ENCODE measurements at regions not wholly inside any gene's neighbourhood (a gene's known extent, or its start where the extent isn't known, plus 50 kb on each side); places are given as distances from the start of the nearest gene placed in this dataset.
A peak's percentile ranks its signal among the peaks of the same experiment; 100 is the strongest.

DNA sequence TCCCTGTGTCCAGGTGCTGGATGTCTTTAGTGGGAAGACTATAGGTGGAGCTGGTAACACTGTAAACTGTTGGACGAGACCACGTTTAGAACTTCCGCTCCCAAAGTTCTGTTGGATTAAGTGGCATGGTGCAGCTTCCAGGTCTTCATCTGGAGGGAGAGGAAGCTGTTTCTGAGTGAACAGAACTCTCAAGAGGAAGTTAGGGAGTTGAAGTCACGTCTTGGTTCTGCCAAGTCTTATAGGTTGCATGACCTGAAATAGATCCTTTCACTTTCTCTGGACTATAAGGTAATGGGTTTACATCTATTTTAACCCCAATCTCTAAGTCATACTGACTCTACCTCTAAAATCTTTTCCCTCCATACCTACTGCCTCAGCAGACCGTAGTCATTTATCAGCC is 97.4 kb upstream of the TNR start:
- WGBS, 10 experiments, result 0 to 100% (median 66%) methylated on average over 1 to 5 of the region's 5 CpGs
- peaks cover 21 to 24% of the 10 kb centered on the region in 2 donors for H3K4me1 ChIP-seq (replicated peaks in 1 of 2)
- no peak overlapping the region for H3K4me3 ChIP-seq
- in situ Hi-C loops (cut with MboI; ENCODE audit: low pct_unique_long_range_greater_than_20kb in 2 of 9, low sequenced_read_pairs in 9 of 9, unreplicated experiment in 9 of 9), result no loop called here
- ATAC-seq (replicated peaks in 6 of 8), result no peak
- no peak overlapping the region for H3K27ac ChIP-seq

DNA sequence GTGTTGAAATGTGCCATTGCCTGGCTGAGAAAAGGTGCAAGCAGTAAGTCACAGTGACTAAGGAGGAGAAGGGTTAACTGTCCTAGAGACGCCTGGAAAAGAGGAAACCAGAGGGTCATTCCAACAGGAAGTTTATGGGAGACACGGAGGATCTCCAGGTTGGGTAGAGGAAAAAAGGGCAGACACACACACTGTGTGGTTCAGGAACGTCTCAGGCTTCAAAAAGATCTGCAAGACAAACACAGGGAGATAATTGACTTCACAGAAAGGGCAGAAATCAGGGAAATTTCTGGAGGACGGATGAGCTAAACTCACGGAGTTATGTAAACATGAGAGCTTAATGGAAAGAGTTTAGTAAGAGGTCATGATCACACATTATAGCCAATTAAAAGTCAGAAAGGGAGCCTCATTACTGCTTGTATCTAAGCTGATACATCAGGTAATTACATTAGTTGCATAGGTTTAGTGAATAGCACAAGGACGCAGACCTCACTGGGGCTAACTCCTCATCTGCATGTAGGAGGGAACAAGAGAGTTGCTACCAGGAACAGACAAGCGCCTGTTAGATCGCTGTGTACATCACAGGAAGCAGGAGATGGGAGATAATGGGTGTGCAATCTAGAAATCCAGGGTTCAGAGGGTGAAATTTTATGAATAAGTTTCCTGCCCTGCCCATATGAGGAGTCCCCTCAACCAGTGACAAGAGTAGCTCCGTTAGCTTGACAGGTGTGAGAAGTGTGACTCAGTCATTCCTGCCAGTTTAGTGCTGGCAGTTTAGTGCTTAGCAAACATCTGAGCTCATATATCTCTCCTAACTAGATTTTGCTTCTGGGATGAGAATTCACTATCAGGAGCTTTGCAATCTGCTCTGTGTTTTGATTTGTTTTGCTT is 96.6 kb upstream of the TNR start:
- Histone ChIP-seq H3K4me3 (no peak overlapping the region), H3K27ac (no peak overlapping the region), H3K4me1 (replicated peaks in 1 of 2) (peaks cover 21 to 24% of the 10 kb centered on the region in 2 donors)
- in situ Hi-C loops (cut with MboI; ENCODE audit: low pct_unique_long_range_greater_than_20kb in 2 of 9, low sequenced_read_pairs in 9 of 9, unreplicated experiment in 9 of 9), result no loop called here
- ATAC-seq (replicated peaks in 6 of 8), result peak in 3 of 8 experiments; percentile 22 to 44 (median 24)
- 13 to 80% (median 54%) methylated on average over 4 to 9 of the region's 9 CpGs; no CpG with 5 or more reads in 1 of the 10 experiments for WGBS, 10 experiments

DNA sequence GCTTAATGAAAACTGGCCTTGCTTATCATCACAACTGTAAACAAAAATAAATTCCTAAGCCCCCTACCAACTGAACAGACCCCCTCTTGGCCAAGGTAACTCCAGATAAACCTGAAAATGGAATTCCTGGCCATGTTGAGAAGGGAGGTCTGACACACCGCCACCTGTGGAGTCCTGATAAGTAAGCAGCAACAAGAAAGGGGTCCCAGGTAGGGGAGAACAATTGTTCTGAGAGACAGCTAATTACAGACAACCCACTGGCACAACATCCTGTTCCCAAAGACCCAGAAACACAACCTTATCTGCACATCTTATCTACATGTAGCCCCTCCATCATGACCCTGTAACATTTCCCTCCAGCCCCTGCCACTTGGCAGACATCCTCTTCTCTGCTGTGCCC is 91.2 kb upstream of the TNR start:
- Histone ChIP-seq H3K27ac (no peak overlapping the region), H3K4me1 (replicated peaks in 1 of 2) (peaks cover 0 to 5% of the 10 kb centered on the region in 2 donors), H3K4me3 (no peak overlapping the region)
- in situ Hi-C loops (cut with MboI; ENCODE audit: low pct_unique_long_range_greater_than_20kb in 2 of 9, low sequenced_read_pairs in 9 of 9, unreplicated experiment in 9 of 9), result no loop called here
- ATAC-seq (replicated peaks in 6 of 8), result no peak
- WGBS, 10 experiments, result 40 to 100% (median 80%) methylated on average over 1 of the region's 1 CpG; no CpG with 5 or more reads in 6 of the 10 experiments

DNA sequence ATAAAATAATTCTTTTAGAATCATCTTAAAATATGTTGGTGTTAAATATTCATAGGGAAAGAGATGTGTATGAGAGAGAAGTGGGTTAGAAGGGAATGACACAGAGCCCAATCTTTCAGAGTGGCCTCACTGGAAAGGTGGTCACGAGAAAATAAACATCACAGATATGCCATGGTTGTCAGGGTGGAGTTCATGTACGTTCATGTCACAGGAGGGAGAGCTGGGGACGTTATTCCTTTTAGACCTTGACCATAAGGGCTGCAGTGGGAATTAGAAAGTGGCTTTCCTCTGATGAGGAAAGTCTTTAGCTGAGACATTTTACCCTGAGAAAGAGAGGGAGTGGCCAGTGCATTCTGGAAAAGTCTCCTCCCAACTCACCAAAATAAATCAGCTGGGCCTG is 90.6 kb upstream of the TNR start:
- Histone ChIP-seq H3K4me3 (no peak overlapping the region), H3K4me1 (replicated peaks in 1 of 2) (peaks cover 0 to 4% of the 10 kb centered on the region in 2 donors), H3K27ac (no peak overlapping the region)
- no peak for ATAC-seq (replicated peaks in 6 of 8)
- in situ Hi-C loops (cut with MboI; ENCODE audit: low pct_unique_long_range_greater_than_20kb in 2 of 9, low sequenced_read_pairs in 9 of 9, unreplicated experiment in 9 of 9), result no loop called here
- WGBS, 10 experiments, result 10 to 100% (median 62%) methylated on average over 1 to 3 of the region's 3 CpGs; no CpG with 5 or more reads in 1 of the 10 experiments

DNA sequence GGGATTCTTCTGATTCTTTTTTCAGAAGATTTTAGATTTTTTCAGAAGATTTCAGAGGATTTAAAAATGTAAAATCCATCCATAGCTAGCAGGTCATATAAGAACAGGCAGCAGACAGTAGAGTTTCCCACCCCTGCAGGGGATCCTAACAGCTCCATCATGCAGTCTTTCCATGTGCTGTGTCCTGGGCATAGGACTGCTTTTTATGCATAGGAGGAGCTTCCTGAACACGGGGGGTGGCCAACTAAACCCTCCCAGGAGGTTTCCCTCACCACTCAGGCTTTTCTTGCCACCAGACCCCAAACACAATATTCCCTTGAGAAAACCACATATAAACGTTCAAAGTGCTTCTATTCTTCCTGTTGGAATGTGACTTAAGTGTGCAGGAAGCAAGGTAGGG is 90.1 kb upstream of the TNR start:
- WGBS, 10 experiments, result 0 to 60% (median 20%) methylated on average over 1 to 2 of the region's 2 CpGs; no CpG with 5 or more reads in 2 of the 10 experiments
- peaks cover 0 to 4% of the 10 kb centered on the region in 2 donors for H3K4me1 ChIP-seq (replicated peaks in 1 of 2)
- ATAC-seq (replicated peaks in 6 of 8), result no peak

DNA sequence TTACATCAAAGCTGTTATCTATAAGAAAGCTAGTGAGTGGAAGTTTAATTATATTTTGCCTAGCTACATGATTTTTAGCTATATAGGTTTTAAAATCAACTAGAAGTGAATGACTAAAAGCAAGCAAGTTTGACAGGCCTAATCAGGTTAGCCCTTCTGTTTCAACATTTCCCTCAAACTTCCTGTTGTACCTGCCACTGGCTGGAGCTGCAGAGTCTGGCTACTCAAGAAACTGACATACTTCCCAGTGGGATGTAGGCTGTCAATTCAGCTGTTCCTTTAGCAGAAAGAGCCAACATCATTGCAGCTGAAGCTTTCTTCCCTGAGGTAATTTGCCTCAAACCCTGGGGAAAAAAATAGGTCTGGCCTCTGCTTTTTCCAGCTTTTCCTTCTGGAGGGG is 87.1 kb upstream of the TNR start:
- in situ Hi-C loops (cut with MboI; ENCODE audit: low pct_unique_long_range_greater_than_20kb in 2 of 9, low sequenced_read_pairs in 9 of 9, unreplicated experiment in 9 of 9), result no loop called here
- Histone ChIP-seq H3K4me1 (replicated peaks in 1 of 2) (peaks cover 0 to 4% of the 10 kb centered on the region in 2 donors), H3K27ac (no peak overlapping the region), H3K4me3 (no peak overlapping the region)
- no peak for ATAC-seq (replicated peaks in 6 of 8)

More for the DNA sequence above, 90.1 kb upstream of the TNR start:
- Histone ChIP-seq H3K27ac (no peak overlapping the region), H3K4me3 (no peak overlapping the region)
- in situ Hi-C loops (cut with MboI; ENCODE audit: low pct_unique_long_range_greater_than_20kb in 2 of 9, low sequenced_read_pairs in 9 of 9, unreplicated experiment in 9 of 9), result no loop called here

DNA sequence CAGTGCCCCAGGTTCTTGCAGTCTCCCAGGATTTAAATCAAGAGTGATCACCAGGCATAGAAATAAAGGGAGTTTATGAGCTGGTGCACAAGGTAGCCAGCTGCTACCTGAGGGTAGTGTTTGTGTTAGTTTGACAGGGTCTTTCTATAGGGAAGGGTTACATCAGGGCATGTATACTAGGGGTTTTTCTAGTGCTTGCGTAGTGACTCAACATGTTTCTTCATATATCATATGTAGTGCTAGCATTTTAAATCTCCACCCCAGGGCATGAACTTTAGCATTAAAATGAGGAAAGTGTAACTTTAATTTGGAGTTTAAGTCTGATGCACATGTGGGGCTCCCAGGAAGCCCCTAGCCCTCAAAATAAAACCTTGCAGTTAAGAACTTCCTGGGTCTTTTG is 86.5 kb upstream of the TNR start:
- H3K4me3 ChIP-seq, result no peak overlapping the region
- in situ Hi-C loops (cut with MboI; ENCODE audit: low pct_unique_long_range_greater_than_20kb in 2 of 9, low sequenced_read_pairs in 9 of 9, unreplicated experiment in 9 of 9), result no loop called here
- peaks cover 0 to 4% of the 10 kb centered on the region in 2 donors for H3K4me1 ChIP-seq (replicated peaks in 1 of 2)
- H3K27ac ChIP-seq, result no peak overlapping the region
- WGBS, 10 experiments, result 17 to 100% (median 86%) methylated on average over 1 of the region's 1 CpG; no CpG with 5 or more reads in 2 of the 10 experiments
- ATAC-seq (replicated peaks in 6 of 8), result no peak

DNA sequence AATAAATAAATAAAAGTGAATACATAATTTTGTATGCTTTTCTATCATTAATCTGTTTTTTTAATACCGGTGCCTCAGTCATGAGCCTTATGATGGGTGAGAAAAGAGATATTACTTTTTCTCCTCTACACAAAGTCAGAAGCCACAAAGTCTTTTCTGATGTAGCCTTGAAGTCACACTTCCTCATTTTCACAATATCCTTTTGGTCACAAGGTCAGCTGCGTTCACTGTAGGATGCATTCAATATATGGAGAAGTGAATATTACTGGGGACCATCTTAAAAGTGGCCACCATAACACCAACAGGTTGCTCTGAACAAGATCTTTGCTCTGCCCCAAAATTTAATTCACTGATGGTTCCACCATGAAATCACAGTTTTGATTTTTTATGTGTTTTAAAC is 83.3 kb upstream of the TNR start:
- in situ Hi-C loops (cut with MboI; ENCODE audit: low pct_unique_long_range_greater_than_20kb in 2 of 9, low sequenced_read_pairs in 9 of 9, unreplicated experiment in 9 of 9), result no loop called here
- H3K4me3 ChIP-seq, result no peak overlapping the region
- WGBS, 10 experiments, result 0 to 100% (median 82%) methylated on average over 1 to 2 of the region's 2 CpGs; no CpG with 5 or more reads in 1 of the 10 experiments

DNA sequence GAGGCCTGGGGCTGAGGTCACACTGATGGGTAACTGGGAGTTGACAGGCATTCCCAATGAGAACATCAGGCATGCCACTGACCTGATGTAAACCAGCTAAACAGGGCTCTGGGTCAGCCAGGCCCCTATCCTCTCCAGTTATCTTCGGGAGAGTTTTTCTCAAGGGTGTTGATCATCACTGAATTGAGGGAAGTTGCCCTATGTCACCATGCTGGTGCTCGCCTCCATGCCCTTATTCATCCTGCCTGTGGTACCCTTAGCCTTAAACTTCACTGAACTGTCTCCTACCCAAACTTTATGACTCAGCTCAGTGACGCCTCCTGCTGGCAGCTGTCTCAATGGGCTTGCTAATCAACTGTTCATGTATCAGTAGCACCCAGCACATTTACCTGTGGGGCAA is 80.7 kb upstream of the TNR start:
- Histone ChIP-seq H3K4me3 (no peak overlapping the region), H3K4me1 (replicated peaks in 1 of 2) (no peaks in the 10 kb centered on the region), H3K27ac (no peak overlapping the region)
- 0 to 100% (median 58%) methylated on average over 1 to 3 of the region's 3 CpGs; no CpG with 5 or more reads in 2 of the 10 experiments for WGBS, 10 experiments
- in situ Hi-C loops (cut with MboI; ENCODE audit: low pct_unique_long_range_greater_than_20kb in 2 of 9, low sequenced_read_pairs in 9 of 9, unreplicated experiment in 9 of 9), result no loop called here
- ATAC-seq (replicated peaks in 6 of 8), result no peak

More for the DNA sequence above, 83.3 kb upstream of the TNR start:
- no peak for ATAC-seq (replicated peaks in 6 of 8)
- peaks cover 0 to 4% of the 10 kb centered on the region in 2 donors for H3K4me1 ChIP-seq (replicated peaks in 1 of 2)
- H3K27ac ChIP-seq, result no peak overlapping the region

DNA sequence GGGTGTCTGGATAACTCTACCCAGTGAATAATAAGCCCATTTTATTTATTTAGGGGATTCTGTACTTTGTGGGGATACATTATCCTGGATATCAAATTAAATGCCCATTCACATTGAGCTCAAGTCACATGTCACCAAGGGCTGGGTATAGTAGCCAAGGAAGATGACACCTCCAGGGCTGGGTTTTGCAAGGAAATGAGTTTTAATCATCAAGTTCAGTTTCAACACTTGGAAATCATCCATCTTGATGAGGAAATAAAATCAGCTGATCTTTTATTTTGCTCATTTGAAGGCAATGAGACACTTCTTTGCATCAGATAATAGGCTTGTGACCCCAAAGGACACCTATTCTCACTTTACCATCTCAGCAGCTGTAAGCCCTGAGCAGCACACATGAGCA is 80.0 kb upstream of the TNR start:
- in situ Hi-C loops (cut with MboI; ENCODE audit: low pct_unique_long_range_greater_than_20kb in 2 of 9, low sequenced_read_pairs in 9 of 9, unreplicated experiment in 9 of 9), result no loop called here
- H3K4me1 ChIP-seq (replicated peaks in 1 of 2), result no peaks in the 10 kb centered on the region
- no peak overlapping the region for H3K4me3 ChIP-seq
- H3K27ac ChIP-seq, result no peak overlapping the region
- peak in 2 of 8 experiments; percentile 31 to 33 for ATAC-seq (replicated peaks in 6 of 8)

DNA sequence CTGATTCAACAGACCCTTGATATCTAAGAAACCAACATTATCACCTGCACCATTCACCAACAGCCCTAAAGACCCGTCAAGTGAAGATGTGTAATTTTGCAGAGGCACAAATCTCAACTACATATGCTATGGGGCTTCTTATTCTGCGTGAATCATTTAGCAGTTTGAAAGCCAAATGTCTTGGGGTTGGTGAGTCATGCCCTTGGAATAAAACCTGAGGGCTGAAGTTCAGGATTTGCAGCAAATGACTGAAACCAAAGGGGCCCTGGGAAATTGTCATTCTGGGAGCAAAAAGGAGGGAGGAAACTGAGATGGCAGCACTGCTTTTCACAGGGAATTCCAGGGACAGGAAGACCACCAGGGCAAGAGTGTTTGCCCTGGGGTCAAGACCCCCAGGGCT is 79.2 kb upstream of the TNR start:
- in situ Hi-C loops (cut with MboI; ENCODE audit: low pct_unique_long_range_greater_than_20kb in 2 of 9, low sequenced_read_pairs in 9 of 9, unreplicated experiment in 9 of 9), result no loop called here
- peak in 2 of 8 experiments; percentile 94 to 95 for ATAC-seq (replicated peaks in 6 of 8)
- Histone ChIP-seq H3K4me1 (replicated peaks in 1 of 2) (no peaks in the 10 kb centered on the region), H3K27ac (no peak overlapping the region), H3K4me3 (no peak overlapping the region)
- WGBS, 10 experiments, result 0 to 85% (median 74%) methylated on average over 1 to 2 of the region's 2 CpGs; no CpG with 5 or more reads in 4 of the 10 experiments

DNA sequence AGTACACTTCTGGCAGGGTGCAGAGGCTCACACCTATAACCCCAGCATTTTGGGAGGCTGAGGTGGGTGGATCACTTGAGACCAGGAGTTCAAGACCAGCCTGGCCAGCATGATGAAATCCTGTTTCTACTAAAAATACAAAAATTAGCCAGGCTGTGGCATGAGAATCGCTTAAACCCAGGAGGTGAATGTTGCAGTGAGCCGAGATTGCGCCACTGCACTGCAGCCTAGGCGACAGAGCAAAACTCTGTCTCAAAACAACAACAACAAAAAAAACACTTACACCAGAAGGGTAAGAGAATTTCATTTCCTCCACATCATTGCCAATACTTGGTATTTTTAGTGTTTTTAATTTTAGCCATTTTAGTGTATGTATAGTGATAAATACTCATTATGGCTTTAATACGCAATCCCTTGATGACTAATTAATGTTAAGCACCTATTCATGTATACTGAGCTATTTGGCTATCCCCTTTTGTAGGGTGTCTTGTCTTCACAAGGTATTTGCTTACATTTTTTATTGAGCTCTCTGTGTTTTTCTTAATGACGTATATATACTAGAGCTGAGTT is 77.1 kb upstream of the TNR start:
- Histone ChIP-seq H3K4me1 (replicated peaks in 1 of 2) (no peaks in the 10 kb centered on the region), H3K27ac (no peak overlapping the region), H3K4me3 (no peak overlapping the region)
- ATAC-seq (replicated peaks in 6 of 8), result no peak
- in situ Hi-C loops (cut with MboI; ENCODE audit: low pct_unique_long_range_greater_than_20kb in 2 of 9, low sequenced_read_pairs in 9 of 9, unreplicated experiment in 9 of 9), result no loop called here
- 0 to 100% (median 92%) methylated on average over 2 to 6 of the region's 6 CpGs for WGBS, 10 experiments

DNA sequence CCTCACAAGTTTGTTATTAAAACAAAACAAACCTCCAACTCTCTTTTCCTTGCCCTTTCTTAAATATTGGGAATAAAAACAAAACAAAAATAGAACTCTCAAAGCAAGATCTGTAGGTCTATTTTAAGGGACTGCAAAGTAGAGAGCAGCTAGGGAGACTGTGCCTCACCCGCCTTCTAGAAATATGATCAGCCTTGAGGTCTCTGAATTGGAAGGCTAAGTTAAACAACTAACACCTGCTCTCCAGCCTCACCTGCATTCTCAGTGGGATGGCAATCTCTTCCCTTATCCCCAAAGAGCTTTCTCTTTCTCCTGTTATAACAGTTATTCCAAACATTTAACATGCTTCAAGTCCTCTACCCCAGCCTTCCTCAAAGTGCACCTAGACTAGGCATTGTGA is 75.5 kb upstream of the TNR start:
- WGBS, 10 experiments, result 0 to 100% (median 80%) methylated on average over 1 of the region's 1 CpG; no CpG with 5 or more reads in 3 of the 10 experiments
- ATAC-seq (replicated peaks in 6 of 8), result no peak
- Histone ChIP-seq H3K27ac (no peak overlapping the region), H3K4me3 (no peak overlapping the region), H3K4me1 (replicated peaks in 1 of 2) (no peaks in the 10 kb centered on the region)
- in situ Hi-C loops (cut with MboI; ENCODE audit: low pct_unique_long_range_greater_than_20kb in 2 of 9, low sequenced_read_pairs in 9 of 9, unreplicated experiment in 9 of 9), result no loop called here
